ENCODE measurements at regions not wholly inside any gene's neighbourhood (a gene's known extent, or its start where the extent isn't known, plus 50 kb on each side); places are given as distances from the start of the nearest gene placed in this dataset.

- WGBS (ENCODE audit: insufficient coverage, insufficient read length), result no CpG with 5 or more reads among the region's 14 CpGs
- H3K27ac ChIP-seq (ENCODE audit: low read length), result no peak overlapping the region
- no peak overlapping the region for H3K4me3 ChIP-seq (ENCODE audit: low read length)
- no peaks in the 10 kb centered on the region for H3K27me3 ChIP-seq (ENCODE audit: control insufficient read depth, insufficient read depth, low read length)
- no peaks in the 10 kb centered on the region for H3K36me3 ChIP-seq (ENCODE audit: control insufficient read depth, insufficient read depth, low read length)
- H3K4me1 ChIP-seq (ENCODE audit: control insufficient read depth, insufficient read depth, low read length), result peaks cover 3% of the 10 kb centered on the region; the same call in 1 of the 2 replicates
- DNase-seq (ENCODE audit: low read depth, low spot score), result no peak
- no peaks in the 10 kb centered on the region for H3K9me3 ChIP-seq (ENCODE audit: control insufficient read depth, insufficient read depth, low read length)
These were observed 150.2 kb downstream of the UQCRFS1 start for GRCh38 chr19:29062475-29063435.

GRCh38 chr19:29060813-29061364 lies 152.1 kb downstream of the UQCRFS1 start:
- DNase-seq (ENCODE audit: low read depth, low spot score), result no peak
- WGBS (ENCODE audit: insufficient coverage, insufficient read length), result no CpG with 5 or more reads among the region's 7 CpGs
- Histone ChIP-seq H3K4me3 (ENCODE audit: low read length) (no peak overlapping the region), H3K9me3 (ENCODE audit: control insufficient read depth, insufficient read depth, low read length) (no peaks in the 10 kb centered on the region), H3K36me3 (ENCODE audit: control insufficient read depth, insufficient read depth, low read length) (no peaks in the 10 kb centered on the region), H3K4me1 (ENCODE audit: control insufficient read depth, insufficient read depth, low read length) (peaks cover 3% of the 10 kb centered on the region; the same call in 1 of the 2 replicates), H3K27ac (ENCODE audit: low read length) (no peak overlapping the region), H3K27me3 (ENCODE audit: control insufficient read depth, insufficient read depth, low read length) (no peaks in the 10 kb centered on the region)

GRCh38 chr19:29056535-29056934 lies 156.4 kb downstream of the UQCRFS1 start:
- H3K4me1 ChIP-seq (ENCODE audit: control insufficient read depth, insufficient read depth, low read length), result no peaks in the 10 kb centered on the region
- H3K27me3 ChIP-seq (ENCODE audit: control insufficient read depth, insufficient read depth, low read length), result no peaks in the 10 kb centered on the region
- H3K9me3 ChIP-seq (ENCODE audit: control insufficient read depth, insufficient read depth, low read length), result no peaks in the 10 kb centered on the region
- DNase-seq (ENCODE audit: low read depth, low spot score), result no peak
- H3K36me3 ChIP-seq (ENCODE audit: control insufficient read depth, insufficient read depth, low read length), result no peaks in the 10 kb centered on the region
- no CpG with 5 or more reads among the region's 5 CpGs for WGBS (ENCODE audit: insufficient coverage, insufficient read length)
- no peak overlapping the region for H3K4me3 ChIP-seq (ENCODE audit: low read length)
- no peak overlapping the region for H3K27ac ChIP-seq (ENCODE audit: low read length)

- H3K27ac ChIP-seq (ENCODE audit: low read length), result no peak overlapping the region
- H3K36me3 ChIP-seq (ENCODE audit: control insufficient read depth, insufficient read depth, low read length), result no peaks in the 10 kb centered on the region
- H3K4me1 ChIP-seq (ENCODE audit: control insufficient read depth, insufficient read depth, low read length), result no peaks in the 10 kb centered on the region
- H3K9me3 ChIP-seq (ENCODE audit: control insufficient read depth, insufficient read depth, low read length), result no peaks in the 10 kb centered on the region
- WGBS (ENCODE audit: insufficient coverage, insufficient read length), result no CpG with 5 or more reads among the region's 10 CpGs
- no peaks in the 10 kb centered on the region for H3K27me3 ChIP-seq (ENCODE audit: control insufficient read depth, insufficient read depth, low read length)
- no peak overlapping the region for H3K4me3 ChIP-seq (ENCODE audit: low read length)
- DNase-seq (ENCODE audit: low read depth, low spot score), result no peak
These were observed 157.9 kb downstream of the UQCRFS1 start for GRCh38 chr19:29054886-29055675.

- Histone ChIP-seq H3K27me3 (ENCODE audit: control insufficient read depth, insufficient read depth, low read length) (no peaks in the 10 kb centered on the region), H3K9me3 (ENCODE audit: control insufficient read depth, insufficient read depth, low read length) (no peaks in the 10 kb centered on the region), H3K27ac (ENCODE audit: low read length) (no peak overlapping the region), H3K36me3 (ENCODE audit: control insufficient read depth, insufficient read depth, low read length) (no peaks in the 10 kb centered on the region; the same call in 1 of the 2 replicates), H3K4me3 (ENCODE audit: low read length) (no peak overlapping the region), H3K4me1 (ENCODE audit: control insufficient read depth, insufficient read depth, low read length) (peaks cover 2% of the 10 kb centered on the region; the same call in 1 of the 2 replicates)
- DNase-seq (ENCODE audit: low read depth, low spot score), result no peak
- WGBS (ENCODE audit: insufficient coverage, insufficient read length), result no CpG with 5 or more reads among the region's 5 CpGs
These were observed 164.1 kb downstream of the UQCRFS1 start for GRCh38 chr19:29048873-29049272.

- Histone ChIP-seq H3K9me3 (ENCODE audit: control insufficient read depth, insufficient read depth, low read length) (no peaks in the 10 kb centered on the region), H3K36me3 (ENCODE audit: control insufficient read depth, insufficient read depth, low read length) (no peaks in the 10 kb centered on the region; the same call in 1 of the 2 replicates), H3K27ac (ENCODE audit: low read length) (no peak overlapping the region), H3K4me1 (ENCODE audit: control insufficient read depth, insufficient read depth, low read length) (peaks cover 2% of the 10 kb centered on the region; the same call in 1 of the 2 replicates), H3K27me3 (ENCODE audit: control insufficient read depth, insufficient read depth, low read length) (no peaks in the 10 kb centered on the region), H3K4me3 (ENCODE audit: low read length) (no peak overlapping the region)
- no peak for DNase-seq (ENCODE audit: low read depth, low spot score)
- no CpG with 5 or more reads among the region's 7 CpGs for WGBS (ENCODE audit: insufficient coverage, insufficient read length)
These were observed 167.2 kb downstream of the UQCRFS1 start for GRCh38 chr19:29045679-29046254.

GRCh38 chr19:29044037-29044436 lies 168.9 kb downstream of the UQCRFS1 start:
- Histone ChIP-seq H3K4me1 (ENCODE audit: control insufficient read depth, insufficient read depth, low read length) (peaks cover 2% of the 10 kb centered on the region; the same call in 1 of the 2 replicates), H3K36me3 (ENCODE audit: control insufficient read depth, insufficient read depth, low read length) (no peaks in the 10 kb centered on the region; the same call in 1 of the 2 replicates), H3K9me3 (ENCODE audit: control insufficient read depth, insufficient read depth, low read length) (no peaks in the 10 kb centered on the region), H3K4me3 (ENCODE audit: low read length) (no peak overlapping the region), H3K27ac (ENCODE audit: low read length) (no peak overlapping the region), H3K27me3 (ENCODE audit: control insufficient read depth, insufficient read depth, low read length) (no peaks in the 10 kb centered on the region)
- no peak for DNase-seq (ENCODE audit: low read depth, low spot score)
- WGBS (ENCODE audit: insufficient coverage, insufficient read length), result no CpG with 5 or more reads among the region's 5 CpGs

- no peak for DNase-seq (ENCODE audit: low read depth, low spot score)
- WGBS (ENCODE audit: insufficient coverage, insufficient read length), result no CpG with 5 or more reads among the region's 2 CpGs
These were observed 170.5 kb downstream of the UQCRFS1 start for GRCh38 chr19:29042450-29042849.

GRCh38 chr19:29040951-29041350 lies 172.0 kb downstream of the UQCRFS1 start:
- no CpG with 5 or more reads among the region's 6 CpGs for WGBS (ENCODE audit: insufficient coverage, insufficient read length)
- Histone ChIP-seq H3K4me1 (ENCODE audit: control insufficient read depth, insufficient read depth, low read length) (peaks cover 2% of the 10 kb centered on the region; the same call in 1 of the 2 replicates), H3K4me3 (ENCODE audit: low read length) (no peak overlapping the region), H3K27ac (ENCODE audit: low read length) (no peak overlapping the region), H3K9me3 (ENCODE audit: control insufficient read depth, insufficient read depth, low read length) (no peaks in the 10 kb centered on the region), H3K27me3 (ENCODE audit: control insufficient read depth, insufficient read depth, low read length) (no peaks in the 10 kb centered on the region), H3K36me3 (ENCODE audit: control insufficient read depth, insufficient read depth, low read length) (no peaks in the 10 kb centered on the region; the same call in 1 of the 2 replicates)
- DNase-seq (ENCODE audit: low read depth, low spot score), result no peak

More at GRCh38 chr19:29042450-29042849, 170.5 kb downstream of the UQCRFS1 start:
- Histone ChIP-seq H3K27me3 (ENCODE audit: control insufficient read depth, insufficient read depth, low read length) (no peaks in the 10 kb centered on the region), H3K36me3 (ENCODE audit: control insufficient read depth, insufficient read depth, low read length) (no peaks in the 10 kb centered on the region; the same call in 1 of the 2 replicates), H3K4me1 (ENCODE audit: control insufficient read depth, insufficient read depth, low read length) (peaks cover 2% of the 10 kb centered on the region; the same call in 1 of the 2 replicates), H3K4me3 (ENCODE audit: low read length) (no peak overlapping the region), H3K9me3 (ENCODE audit: control insufficient read depth, insufficient read depth, low read length) (no peaks in the 10 kb centered on the region), H3K27ac (ENCODE audit: low read length) (no peak overlapping the region)

Data from iPS DF 6.9 (cell line).